ENCODE measurements at regions not wholly inside any gene's neighbourhood (a gene's known extent, or its start where the extent isn't known, plus 50 kb on each side); places are given as distances from the start of the nearest gene placed in this dataset.

GRCh38 chr1:67489643-67490042, 59.4 kb upstream of the SERBP1 start:
- peak; percentile 27 to 36 for DNase-seq (ENCODE audit: low read depth in 2 of 2)
- Histone ChIP-seq H3K36me3 (ENCODE audit: control insufficient read depth, insufficient read depth, low read length) (no peaks in the 10 kb centered on the region), H3K4me1 (ENCODE audit: control insufficient read depth, extremely low read depth, insufficient read depth, low read length) (no peaks in the 10 kb centered on the region), H2AFZ (ENCODE audit: low read length) (no peak overlapping the region), H3K9ac (ENCODE audit: insufficient read depth, low read length) (no peak overlapping the region), H4K20me1 (ENCODE audit: control insufficient read depth, extremely low read depth, insufficient read depth, low read length) (no peaks in the 10 kb centered on the region), H3K4me3 (replicated peaks in 1 of 4; ENCODE audit: control extremely low read depth in 1 of 4, insufficient read depth in 1 of 4, low read depth in 3 of 4, low read length in 4 of 4) (no peak overlapping the region), H3K27ac (ENCODE audit: insufficient read depth, low read length) (no peak overlapping the region), H3K9me3 (ENCODE audit: control insufficient read depth, insufficient read depth, low read depth, low read length) (no peaks in the 10 kb centered on the region), H3K27me3 (ENCODE audit: control insufficient read depth, insufficient read depth, low read length) (no peaks in the 10 kb centered on the region), H3K4me2 (ENCODE audit: extremely low read depth, insufficient read depth, low read length) (no peak overlapping the region), H3K79me2 (ENCODE audit: control insufficient read depth, insufficient read depth, low read length) (no peaks in the 10 kb centered on the region)
- no peak for TF ChIP-seq EZH2 (IDR thresholded peaks at IDR 0.05; ENCODE audit: low read length, missing control alignments)
- TF ChIP-seq CTCF (conservative IDR thresholded peaks at IDR 0.05 in 1 of 2, IDR thresholded peaks at IDR 0.05 in 1 of 2; ENCODE audit: low read depth in 1 of 2, low read length in 2 of 2), result peak; percentile 16 to 26

GRCh38 chr1:67491280-67491679, 61.1 kb upstream of the SERBP1 start:
- TF ChIP-seq CTCF (conservative IDR thresholded peaks at IDR 0.05 in 1 of 2, IDR thresholded peaks at IDR 0.05 in 1 of 2; ENCODE audit: low read depth in 1 of 2, low read length in 2 of 2) (no peak), EZH2 (IDR thresholded peaks at IDR 0.05; ENCODE audit: low read length, missing control alignments) (no peak)
- no peak for DNase-seq (ENCODE audit: low read depth in 2 of 2)
- Histone ChIP-seq H3K27me3 (ENCODE audit: control insufficient read depth, insufficient read depth, low read length) (no peaks in the 10 kb centered on the region), H3K27ac (ENCODE audit: insufficient read depth, low read length) (no peak overlapping the region), H3K4me3 (replicated peaks in 1 of 4; ENCODE audit: control extremely low read depth in 1 of 4, insufficient read depth in 1 of 4, low read depth in 3 of 4, low read length in 4 of 4) (no peak overlapping the region), H3K9ac (ENCODE audit: insufficient read depth, low read length) (no peak overlapping the region), H3K36me3 (ENCODE audit: control insufficient read depth, insufficient read depth, low read length) (no peaks in the 10 kb centered on the region), H4K20me1 (ENCODE audit: control insufficient read depth, extremely low read depth, insufficient read depth, low read length) (no peaks in the 10 kb centered on the region), H3K4me1 (ENCODE audit: control insufficient read depth, extremely low read depth, insufficient read depth, low read length) (no peaks in the 10 kb centered on the region), H3K9me3 (ENCODE audit: control insufficient read depth, insufficient read depth, low read depth, low read length) (no peaks in the 10 kb centered on the region), H2AFZ (ENCODE audit: low read length) (no peak overlapping the region), H3K79me2 (ENCODE audit: control insufficient read depth, insufficient read depth, low read length) (no peaks in the 10 kb centered on the region), H3K4me2 (ENCODE audit: extremely low read depth, insufficient read depth, low read length) (no peak overlapping the region)

DNA sequence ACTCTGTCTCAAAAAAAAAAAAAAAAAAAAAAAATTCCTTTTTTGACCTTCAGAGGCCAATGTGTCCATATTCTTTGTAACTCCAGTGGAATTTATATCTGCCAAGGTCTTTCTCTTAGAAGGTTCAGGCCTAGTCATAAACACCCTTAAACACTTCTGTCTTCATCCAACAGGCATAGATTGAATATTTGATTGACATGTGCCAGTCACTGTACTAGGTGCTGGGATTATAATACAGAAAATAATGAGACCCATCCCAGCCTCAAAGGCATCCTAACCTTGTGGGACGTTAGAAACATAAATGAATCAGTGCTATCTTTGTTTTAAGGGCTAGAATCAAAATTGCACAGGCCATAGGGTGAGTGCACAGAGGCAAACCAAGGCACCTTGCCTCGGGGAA, 62.9 kb upstream of the SERBP1 start:
- no peak overlapping the region for H3K27ac ChIP-seq (ENCODE audit: insufficient read depth, low read length)
- H4K20me1 ChIP-seq (ENCODE audit: control insufficient read depth, extremely low read depth, insufficient read depth, low read length), result no peaks in the 10 kb centered on the region
- no peak overlapping the region for H3K4me3 ChIP-seq (replicated peaks in 1 of 4; ENCODE audit: control extremely low read depth in 1 of 4, insufficient read depth in 1 of 4, low read depth in 3 of 4, low read length in 4 of 4)
- no peaks in the 10 kb centered on the region for H3K9me3 ChIP-seq (ENCODE audit: control insufficient read depth, insufficient read depth, low read depth, low read length)
- H3K4me1 ChIP-seq (ENCODE audit: control insufficient read depth, extremely low read depth, insufficient read depth, low read length), result no peaks in the 10 kb centered on the region
- H3K36me3 ChIP-seq (ENCODE audit: control insufficient read depth, insufficient read depth, low read length), result no peaks in the 10 kb centered on the region
- no peak overlapping the region for H3K9ac ChIP-seq (ENCODE audit: insufficient read depth, low read length)
- no peaks in the 10 kb centered on the region for H3K27me3 ChIP-seq (ENCODE audit: control insufficient read depth, insufficient read depth, low read length)
- TF ChIP-seq EZH2 (IDR thresholded peaks at IDR 0.05; ENCODE audit: low read length, missing control alignments) (no peak), CTCF (conservative IDR thresholded peaks at IDR 0.05 in 1 of 2, IDR thresholded peaks at IDR 0.05 in 1 of 2; ENCODE audit: low read depth in 1 of 2, low read length in 2 of 2) (no peak)
- no peak overlapping the region for H2AFZ ChIP-seq (ENCODE audit: low read length)
- DNase-seq (ENCODE audit: low read depth in 2 of 2), result no peak
- H3K4me2 ChIP-seq (ENCODE audit: extremely low read depth, insufficient read depth, low read length), result no peak overlapping the region
- H3K79me2 ChIP-seq (ENCODE audit: control insufficient read depth, insufficient read depth, low read length), result no peaks in the 10 kb centered on the region

All from fibroblast of lung (primary cell).